OCI-LY1 (cell line): ENCODE measurements at regions not wholly inside any gene's neighbourhood (a gene's known extent, or its start where the extent isn't known, plus 50 kb on each side); places are given as distances from the start of the nearest gene placed in this dataset.

Experiments used
- EZH2 ChIP-seq: fragments of 200-600 bp; sonication (generic), shearing (Covaris generic); IDR thresholded peaks from 2 replicates; pipeline ENCODE4 v1.8.0; 2017; ENCODE audit warnings: borderline replicate concordance, mixed run types, mild to moderate bottlenecking, antibody characterized with exemption, low read length, moderate library complexity, mixed read lengths
- TF ChIP-seq, protein P1 (sequence below): fragments of 200-600 bp; sonication (generic), shearing (Covaris generic); IDR thresholded peaks from 2 replicates; pipeline ENCODE4 v1.5.1; 2017; ENCODE audit warnings: mild to moderate bottlenecking, antibody characterized with exemption, low read length, moderate library complexity, mixed read lengths

GRCh38 chr9:79779901-79780300, 208.1 kb downstream of the TLE4 start:
- TF ChIP-seq, protein P1, sequence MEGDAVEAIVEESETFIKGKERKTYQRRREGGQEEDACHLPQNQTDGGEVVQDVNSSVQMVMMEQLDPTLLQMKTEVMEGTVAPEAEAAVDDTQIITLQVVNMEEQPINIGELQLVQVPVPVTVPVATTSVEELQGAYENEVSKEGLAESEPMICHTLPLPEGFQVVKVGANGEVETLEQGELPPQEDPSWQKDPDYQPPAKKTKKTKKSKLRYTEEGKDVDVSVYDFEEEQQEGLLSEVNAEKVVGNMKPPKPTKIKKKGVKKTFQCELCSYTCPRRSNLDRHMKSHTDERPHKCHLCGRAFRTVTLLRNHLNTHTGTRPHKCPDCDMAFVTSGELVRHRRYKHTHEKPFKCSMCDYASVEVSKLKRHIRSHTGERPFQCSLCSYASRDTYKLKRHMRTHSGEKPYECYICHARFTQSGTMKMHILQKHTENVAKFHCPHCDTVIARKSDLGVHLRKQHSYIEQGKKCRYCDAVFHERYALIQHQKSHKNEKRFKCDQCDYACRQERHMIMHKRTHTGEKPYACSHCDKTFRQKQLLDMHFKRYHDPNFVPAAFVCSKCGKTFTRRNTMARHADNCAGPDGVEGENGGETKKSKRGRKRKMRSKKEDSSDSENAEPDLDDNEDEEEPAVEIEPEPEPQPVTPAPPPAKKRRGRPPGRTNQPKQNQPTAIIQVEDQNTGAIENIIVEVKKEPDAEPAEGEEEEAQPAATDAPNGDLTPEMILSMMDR, result no peak
- no peak for TF ChIP-seq EZH2
